Smooth muscle cell (in vitro differentiated cells): ENCODE measurements at regions not wholly inside any gene's neighbourhood (a gene's known extent, or its start where the extent isn't known, plus 50 kb on each side); places are given as distances from the start of the nearest gene placed in this dataset.

Experiments
- DNase-seq: peaks from one replicate; lab custom pipeline; 2025; ENCODE audit not compliant: unreplicated experiment; lab: John Stamatoyannopoulos, UW
- H2AFZ ChIP-seq: fragments of 200-600 bp; sonication (generic); 2 replicates; pipeline ENCODE4 v1.6.0; 2016; ENCODE audit warnings: antibody characterized with exemption, low read depth, mild to moderate bottlenecking
- H3F3A ChIP-seq: fragments of 200-600 bp; sonication (generic); 2 replicates; pipeline ENCODE4 v1.6.0; 2017; ENCODE audit warnings: antibody characterized with exemption, low read depth
- H3K27ac ChIP-seq: fragments of 200-600 bp; sonication (generic); 2 replicates; pipeline ENCODE4 v1.5.1; 2016; ENCODE audit warnings: low read depth, mild to moderate bottlenecking
- H3K27me3 ChIP-seq: fragments of 200-600 bp; sonication (generic); 2 replicates; pipeline ENCODE4 v1.6.1; 2016; ENCODE audit warnings: low read depth, mild to moderate bottlenecking
- H3K36me3 ChIP-seq: fragments of 200-600 bp; sonication (generic); 2 replicates; pipeline ENCODE4 v1.5.1; 2016; ENCODE audit warnings: low read depth
- H3K4me1 ChIP-seq: fragments of 200-600 bp; sonication (generic); 2 replicates; pipeline ENCODE4 v1.5.1; 2016; ENCODE audit warnings: low read depth
- H3K4me2 ChIP-seq: fragments of 200-600 bp; sonication (generic); 2 replicates; pipeline ENCODE4 v1.6.0; 2016; ENCODE audit warnings: mild to moderate bottlenecking
- H3K4me3 ChIP-seq: fragments of 200-600 bp; sonication (generic); 2 replicates; pipeline ENCODE4 v1.5.1; 2016; ENCODE audit warnings: mild to moderate bottlenecking
- H3K79me2 ChIP-seq: fragments of 200-600 bp; sonication (generic); 2 replicates; pipeline ENCODE4 v1.6.0; 2016; ENCODE audit warnings: low read depth, mild to moderate bottlenecking
- H3K9ac ChIP-seq: fragments of 200-600 bp; sonication (generic); 2 replicates; pipeline ENCODE4 v1.6.0; 2016; ENCODE audit warnings: low read depth
- H3K9me3 ChIP-seq: fragments of 200-600 bp; sonication (generic); replicated peaks from 2 replicates; pipeline ENCODE4 v1.5.1; 2016; ENCODE audit warnings: low read depth
- H4K20me1 ChIP-seq: fragments of 200-600 bp; sonication (generic); 2 replicates; pipeline ENCODE4 v1.6.0; 2016; ENCODE audit warnings: low read depth
- WGBS: methylation state at CpG from one replicate; pipeline ENCODE4 v1.1.7; 2016; ENCODE audit warnings: low lambda C conversion rate; 5-methylcytosine and 5-hydroxymethylcytosine counted together
- TF ChIP-seq, protein P1 (sequence below): fragments of 200-600 bp; sonication (generic); IDR thresholded peaks from 2 replicates; pipeline ENCODE4 v1.5.1; 2017; ENCODE audit warnings: borderline replicate concordance, mild to moderate bottlenecking, antibody characterized with exemption; ENCODE audit not compliant: insufficient read depth, poor library complexity, severe bottlenecking

DNA sequence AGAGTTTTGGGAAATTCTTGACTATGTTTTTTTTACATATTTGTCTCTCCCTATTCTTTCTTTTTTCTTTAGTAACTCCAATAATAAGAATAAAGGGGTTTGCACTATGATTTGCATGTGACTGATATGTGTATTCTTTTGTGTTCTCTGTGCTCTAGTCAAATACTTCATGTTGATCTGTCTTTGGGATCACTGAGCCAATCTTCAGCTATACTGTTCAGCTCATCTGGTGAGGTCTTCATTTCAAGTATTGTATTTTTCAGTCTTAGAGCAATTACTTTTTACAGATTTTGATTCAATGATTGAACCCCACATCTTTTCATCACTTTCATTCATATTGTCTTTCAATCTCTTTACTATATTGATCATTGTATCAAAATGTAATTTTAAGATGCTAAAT, 58.1 kb upstream of the TAF11L2 start:
- no peaks in the 10 kb centered on the region for H3K9me3 ChIP-seq
- no peak overlapping the region for H3K9ac ChIP-seq
- no peaks in the 10 kb centered on the region for H3F3A ChIP-seq
- H3K27me3 ChIP-seq: no peaks in the 10 kb centered on the region
- no peaks in the 10 kb centered on the region for H4K20me1 ChIP-seq
- DNase-seq: no peak
- H3K4me3 ChIP-seq: no peak overlapping the region
- H3K27ac ChIP-seq: no peak overlapping the region
- TF ChIP-seq, protein P1, sequence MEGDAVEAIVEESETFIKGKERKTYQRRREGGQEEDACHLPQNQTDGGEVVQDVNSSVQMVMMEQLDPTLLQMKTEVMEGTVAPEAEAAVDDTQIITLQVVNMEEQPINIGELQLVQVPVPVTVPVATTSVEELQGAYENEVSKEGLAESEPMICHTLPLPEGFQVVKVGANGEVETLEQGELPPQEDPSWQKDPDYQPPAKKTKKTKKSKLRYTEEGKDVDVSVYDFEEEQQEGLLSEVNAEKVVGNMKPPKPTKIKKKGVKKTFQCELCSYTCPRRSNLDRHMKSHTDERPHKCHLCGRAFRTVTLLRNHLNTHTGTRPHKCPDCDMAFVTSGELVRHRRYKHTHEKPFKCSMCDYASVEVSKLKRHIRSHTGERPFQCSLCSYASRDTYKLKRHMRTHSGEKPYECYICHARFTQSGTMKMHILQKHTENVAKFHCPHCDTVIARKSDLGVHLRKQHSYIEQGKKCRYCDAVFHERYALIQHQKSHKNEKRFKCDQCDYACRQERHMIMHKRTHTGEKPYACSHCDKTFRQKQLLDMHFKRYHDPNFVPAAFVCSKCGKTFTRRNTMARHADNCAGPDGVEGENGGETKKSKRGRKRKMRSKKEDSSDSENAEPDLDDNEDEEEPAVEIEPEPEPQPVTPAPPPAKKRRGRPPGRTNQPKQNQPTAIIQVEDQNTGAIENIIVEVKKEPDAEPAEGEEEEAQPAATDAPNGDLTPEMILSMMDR: no peak
- H3K4me2 ChIP-seq: no peak overlapping the region
- H3K36me3 ChIP-seq: no peaks in the 10 kb centered on the region
- H2AFZ ChIP-seq: no peak overlapping the region
- no peaks in the 10 kb centered on the region for H3K4me1 ChIP-seq
- H3K79me2 ChIP-seq: no peaks in the 10 kb centered on the region

DNA sequence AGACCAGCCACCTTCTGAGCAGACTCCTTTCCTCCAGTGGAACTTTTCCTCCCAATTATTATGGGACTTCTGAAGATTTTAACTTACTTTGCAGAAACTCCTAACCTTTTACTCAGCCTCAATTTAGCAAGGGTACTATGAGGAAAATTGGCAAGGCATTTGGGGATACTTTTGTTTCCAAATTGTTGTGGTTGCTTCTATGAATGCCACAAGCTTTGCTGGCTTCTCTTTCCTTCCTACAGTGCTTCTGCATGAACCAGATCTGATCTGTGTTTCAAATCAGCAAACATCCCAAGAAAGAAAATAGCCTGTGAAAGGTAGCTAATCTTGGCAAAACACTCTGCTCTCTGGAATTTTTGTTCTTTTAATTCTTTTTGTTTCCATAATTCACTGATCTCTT, 57.3 kb upstream of the TAF11L2 start:
- Histone ChIP-seq H3K4me1 (no peaks in the 10 kb centered on the region), H3K9ac (no peak overlapping the region), H3K4me2 (no peak overlapping the region), H3F3A (no peaks in the 10 kb centered on the region), H2AFZ (no peak overlapping the region), H3K36me3 (no peaks in the 10 kb centered on the region), H3K79me2 (no peaks in the 10 kb centered on the region), H3K9me3 (no peaks in the 10 kb centered on the region), H4K20me1 (no peaks in the 10 kb centered on the region), H3K27me3 (no peaks in the 10 kb centered on the region), H3K4me3 (no peak overlapping the region), H3K27ac (no peak overlapping the region)
- TF ChIP-seq, protein P1: no peak
- DNase-seq: no peak

DNA sequence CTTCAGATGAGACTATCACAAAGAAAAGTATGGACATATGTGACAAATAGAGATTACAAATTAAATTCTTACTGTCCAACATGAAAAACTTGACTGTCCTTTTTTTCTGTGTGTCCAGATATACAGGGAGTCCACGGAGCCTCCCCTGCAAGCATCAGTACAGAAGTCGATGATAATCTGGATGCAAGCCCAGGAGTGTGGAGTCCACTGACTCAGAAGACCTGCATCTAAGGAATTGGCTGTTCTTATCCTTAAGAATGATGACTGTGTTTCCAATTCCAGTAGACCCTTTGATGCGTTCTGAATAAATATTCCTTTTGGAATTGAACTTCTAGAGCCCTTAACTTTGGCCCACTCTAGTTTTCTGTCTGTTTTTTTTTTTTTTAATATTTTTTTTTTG, 56.7 kb upstream of the TAF11L2 start:
- H3K4me1 ChIP-seq: no peaks in the 10 kb centered on the region
- TF ChIP-seq, protein P1: no peak
- DNase-seq: no peak
- 84% methylated on average over 3 of the region's 3 CpGs for WGBS
- no peaks in the 10 kb centered on the region for H4K20me1 ChIP-seq
- no peaks in the 10 kb centered on the region for H3K9me3 ChIP-seq
- H3K27me3 ChIP-seq: no peaks in the 10 kb centered on the region
- H3F3A ChIP-seq: no peaks in the 10 kb centered on the region
- H3K4me2 ChIP-seq: no peak overlapping the region
- H3K27ac ChIP-seq: no peak overlapping the region
- H3K79me2 ChIP-seq: no peaks in the 10 kb centered on the region
- H3K36me3 ChIP-seq: no peaks in the 10 kb centered on the region
- H2AFZ ChIP-seq: no peak overlapping the region
- no peak overlapping the region for H3K4me3 ChIP-seq
- H3K9ac ChIP-seq: no peak overlapping the region

DNA sequence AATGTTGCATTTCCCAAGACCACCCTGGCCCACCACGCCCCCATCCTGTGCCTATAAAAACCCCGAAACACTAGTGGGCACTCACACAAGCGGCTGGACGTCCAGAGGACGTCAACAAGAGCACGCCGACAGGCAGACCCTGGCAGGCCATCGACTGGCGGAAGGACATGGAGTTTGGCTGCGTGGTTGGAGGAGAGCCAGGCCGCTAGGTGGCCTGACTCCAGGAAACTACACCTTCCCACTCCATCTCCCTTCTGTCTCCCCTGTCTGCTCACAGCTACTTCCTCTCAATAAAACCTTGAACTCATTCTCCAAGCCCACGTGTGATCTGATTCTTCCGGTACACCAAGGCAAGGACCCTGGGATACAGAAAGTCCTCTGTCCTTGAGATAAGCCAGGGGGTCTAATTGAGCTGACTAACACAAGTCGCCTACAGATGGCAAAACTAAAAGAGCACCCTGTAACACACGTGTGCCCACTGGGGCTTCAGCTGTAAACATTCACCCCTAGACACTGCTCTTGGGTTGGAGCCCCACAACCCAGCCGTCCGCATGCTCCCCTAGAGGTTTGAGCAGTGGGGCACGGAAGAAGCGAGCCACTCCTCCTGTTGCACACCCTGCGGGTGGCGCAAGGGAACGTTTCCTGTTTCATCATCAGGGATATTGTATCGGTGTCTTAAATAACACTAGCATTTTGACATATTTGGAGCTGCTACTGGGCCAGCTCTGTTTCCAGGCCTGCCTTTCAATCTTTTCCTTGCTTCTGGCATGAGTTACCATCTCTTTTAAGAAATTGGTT, 54.5 kb upstream of the TAF11L2 start:
- WGBS: 92% methylated on average over 23 of the region's 23 CpGs
- H3F3A ChIP-seq: no peaks in the 10 kb centered on the region

More for the DNA sequence above, 54.5 kb upstream of the TAF11L2 start:
- no peak for DNase-seq
- H3K4me2 ChIP-seq: no peak overlapping the region
- no peak overlapping the region for H3K9ac ChIP-seq
- no peak overlapping the region for H3K27ac ChIP-seq
- no peaks in the 10 kb centered on the region for H3K27me3 ChIP-seq
- H3K79me2 ChIP-seq: no peaks in the 10 kb centered on the region
- TF ChIP-seq, protein P1: no peak
- no peaks in the 10 kb centered on the region for H3K36me3 ChIP-seq
- no peak overlapping the region for H2AFZ ChIP-seq
- no peaks in the 10 kb centered on the region for H4K20me1 ChIP-seq
- no peaks in the 10 kb centered on the region for H3K9me3 ChIP-seq
- no peak overlapping the region for H3K4me3 ChIP-seq
- no peaks in the 10 kb centered on the region for H3K4me1 ChIP-seq
